ENCODE measurements at regions not wholly inside any gene's neighbourhood (a gene's known extent, or its start where the extent isn't known, plus 50 kb on each side); places are given as distances from the start of the nearest gene placed in this dataset.

- TF ChIP-seq EP300 (IDR thresholded peaks at IDR 0.05; ENCODE audit: borderline replicate concordance) (no peak), REST (IDR thresholded peaks at IDR 0.05; ENCODE audit: low read depth) (no peak), TEAD4 (IDR thresholded peaks at IDR 0.05) (no peak), TCF12 (IDR thresholded peaks at IDR 0.05; ENCODE audit: low read depth) (no peak), YY1 (IDR thresholded peaks at IDR 0.05; ENCODE audit: low read depth) (no peak), NFIC (IDR thresholded peaks at IDR 0.05) (no peak), RAD21 (IDR thresholded peaks at IDR 0.05; ENCODE audit: low read depth) (no peak), CEBPB (IDR thresholded peaks at IDR 0.05) (no peak)
These were observed 193.8 kb upstream of the GOLIM4 start for GRCh38 chr3:168289471-168290008.
